Prostate gland (tissue), 2 donors: ENCODE measurements at regions not wholly inside any gene's neighbourhood (a gene's known extent, or its start where the extent isn't known, plus 50 kb on each side); places are given as distances from the start of the nearest gene placed in this dataset.

ENCODE experiments used
- CTCF ChIP-seq, 4 experiments: fragments of 200-600 bp in 2 of 4; fragments of 450-650 bp in 2 of 4; sonication (generic) in 2 of 4; IDR thresholded peaks; 1 replicate in 3 of 4; 2 replicates in 1 of 4; pipeline ENCODE4 v1.5.1; 2016 to 2019; ENCODE audit warnings: antibody characterized with exemption in 4 of 4, mild to moderate bottlenecking in 2 of 4, moderate library complexity in 2 of 4
- POLR2A ChIP-seq: fragments of 450-650 bp; IDR thresholded peaks from one replicate; pipeline ENCODE4 v1.6.1; 2016; ENCODE audit warnings: antibody characterized with exemption, mild to moderate bottlenecking
- POLR2AphosphoS5 ChIP-seq: sonication (generic); formaldehyde crosslinking; IDR thresholded peaks from one replicate; pipeline ENCODE4 v1.6.1; 2017; ENCODE audit warnings: antibody characterized with exemption

GRCh38 chr6:47111685-47112084, 69.6 kb upstream of the ADGRF1 start:
- no peak for TF ChIP-seq CTCF (IDR thresholded peaks at IDR 0.05)
- TF ChIP-seq POLR2AphosphoS5 = no peak
- no peak for TF ChIP-seq POLR2A
